ENCODE measurements at regions not wholly inside any gene's neighbourhood (a gene's known extent, or its start where the extent isn't known, plus 50 kb on each side); places are given as distances from the start of the nearest gene placed in this dataset.

GRCh38 chr2:217160103-217160743 lies 300.4 kb upstream of the TNP1 start:
- TF ChIP-seq POLR2AphosphoS5 (IDR thresholded peaks at IDR 0.05; ENCODE audit: borderline replicate concordance, low read depth, low read length) (no peak), EZH2 (IDR thresholded peaks at IDR 0.05) (no peak)

All from SK-N-MC (cell line).